Endothelial cell of umbilical vein (primary cell): ENCODE measurements at regions not wholly inside any gene's neighbourhood (a gene's known extent, or its start where the extent isn't known, plus 50 kb on each side); places are given as distances from the start of the nearest gene placed in this dataset.

ENCODE experiments used
- BruUV-seq: library from RNA; stranded (reverse); fragments of 400-500 nt; replicated peaks from 2 replicates; lab custom pipeline; 2021; lab: Mats Ljungman, UMichigan
- CTCF ChIA-PET: fragments of 300-600, 350-600 bp; sonication (Branson Sonifier 250); formaldehyde crosslinking; loops from one replicate; lab custom pipeline; 2021; ENCODE audit warnings: antibody characterized with exemption, inconsistent platforms; lab: Charles Lee
- POLR2A ChIA-PET: fragments of 300-600, 350-600 bp; sonication (Branson Sonifier 250); formaldehyde crosslinking; loops from one replicate; lab custom pipeline; 2021; ENCODE audit warnings: antibody characterized with exemption, inconsistent platforms; lab: Charles Lee
- DNase-seq: peaks from one replicate; pipeline ENCODE4 v3.0.0-alpha.2; 2011; ENCODE audit warnings: low read depth, low spot score
- FAIRE-seq: peaks from 2 replicates; lab custom pipeline; 2011; peaks lifted over from hg19 to GRCh38; lab: Jason Lieb, UNC
- H2AFZ ChIP-seq: 2 replicates; pipeline ENCODE4 v1.6.0; 2012; ENCODE audit warnings: low read depth, low read length, control low read depth, inconsistent platforms
- H3K27ac ChIP-seq: 2 replicates; pipeline ENCODE4 v1.5.1; 2011; ENCODE audit warnings: low read depth, mild to moderate bottlenecking, control low read depth, low read length, moderate library complexity; ENCODE audit not compliant: insufficient read depth
- H3K27me3 ChIP-seq, 2 experiments: 2 replicates each; pipeline versions ENCODE4 v1.6.0 to v1.6.1; 2011; ENCODE audit warnings: low read length in 2 of 2, mixed read lengths in 1 of 2; ENCODE audit not compliant: control insufficient read depth in 2 of 2, insufficient read depth in 2 of 2
- H3K36me3 ChIP-seq, 2 experiments: 2 replicates in 1 of 2; 3 replicates in 1 of 2; pipeline ENCODE4 v1.5.1; 2011; ENCODE audit warnings: low read length in 2 of 2, mild to moderate bottlenecking in 1 of 2, moderate library complexity in 1 of 2; ENCODE audit not compliant: control insufficient read depth in 2 of 2, insufficient read depth in 2 of 2; ENCODE audit errors: extremely low read depth in 1 of 2
- H3K4me1 ChIP-seq: 3 replicates; pipeline ENCODE4 v1.5.1; 2011; ENCODE audit warnings: mild to moderate bottlenecking, low read length; ENCODE audit not compliant: control insufficient read depth, insufficient read depth; ENCODE audit errors: extremely low read depth
- H3K4me2 ChIP-seq: 2 replicates; pipeline ENCODE4 v1.6.1; 2011; ENCODE audit warnings: low read length, control low read depth, mixed read lengths; ENCODE audit not compliant: insufficient read depth
- H3K4me3 ChIP-seq, 3 experiments: fragments of 200-600 bp in 1 of 3; sonication (generic), shearing (Covaris generic) in 1 of 3; replicated peaks in 1 of 3; 2 replicates each; pipeline ENCODE4 v1.5.1; 2011 to 2016; ENCODE audit warnings: control low read depth in 3 of 3, low read length in 3 of 3, mild to moderate bottlenecking in 2 of 3, inconsistent platforms in 1 of 3, low read depth in 1 of 3, moderate library complexity in 1 of 3; ENCODE audit not compliant: insufficient read depth in 1 of 3
- H3K79me2 ChIP-seq: 2 replicates; pipeline ENCODE4 v1.6.0; 2012; ENCODE audit warnings: low read length, inconsistent platforms; ENCODE audit not compliant: control insufficient read depth, insufficient read depth
- H3K9ac ChIP-seq: replicated peaks from 2 replicates; pipeline ENCODE3; 2011; ENCODE audit warnings: low read length, control low read depth; ENCODE audit not compliant: insufficient read depth; ENCODE audit errors: extremely low read depth
- H3K9me1 ChIP-seq: replicated peaks from 3 replicates; pipeline ENCODE4 v1.6.0; 2011; ENCODE audit warnings: mild to moderate bottlenecking, low read length; ENCODE audit not compliant: control insufficient read depth, insufficient read depth; ENCODE audit errors: extremely low read depth
- H3K9me3 ChIP-seq: replicated peaks from 2 replicates; pipeline ENCODE4 v1.5.1; 2012; ENCODE audit warnings: low read length, inconsistent platforms; ENCODE audit not compliant: control insufficient read depth, insufficient read depth
- H4K20me1 ChIP-seq: replicated peaks from 2 replicates; pipeline ENCODE3; 2011; ENCODE audit warnings: mild to moderate bottlenecking, low read length; ENCODE audit not compliant: control insufficient read depth, insufficient read depth; ENCODE audit errors: extremely low read depth
- CTCF ChIP-seq, 2 donors: IDR thresholded peaks; 1 replicate in 1 of 2; 2 replicates in 1 of 2; pipeline ENCODE4 v1.5.1; 2011; ENCODE audit warnings: low read length in 2 of 2, mild to moderate bottlenecking in 2 of 2, moderate library complexity in 2 of 2, control low read depth in 1 of 2, inconsistent platforms in 1 of 2, low read depth in 1 of 2; ENCODE audit not compliant: insufficient read depth in 1 of 2; ENCODE audit errors: extremely low read depth in 1 of 2
- EZH2 ChIP-seq: IDR thresholded peaks from 2 replicates; pipeline ENCODE4 v1.6.1; 2012; ENCODE audit warnings: borderline replicate concordance, low read depth, mild to moderate bottlenecking, moderate library complexity, low read length, inconsistent platforms; ENCODE audit not compliant: severe bottlenecking
- FOS ChIP-seq: IDR thresholded peaks from 2 replicates; pipeline ENCODE4 v1.6.1; 2011; ENCODE audit warnings: mild to moderate bottlenecking, low read length, moderate library complexity, borderline replicate concordance; ENCODE audit not compliant: insufficient read depth
- GATA2 ChIP-seq: IDR thresholded peaks from 2 replicates; pipeline ENCODE4 v1.7.0; 2011; ENCODE audit warnings: low read depth, mild to moderate bottlenecking, moderate library complexity, mixed read lengths, low read length; ENCODE audit not compliant: insufficient read length, insufficient read depth
- JUN ChIP-seq: IDR thresholded peaks from 2 replicates; pipeline ENCODE4 v1.6.1; 2011; ENCODE audit warnings: borderline replicate concordance, low read depth; ENCODE audit not compliant: insufficient read length, insufficient read depth
- MAX ChIP-seq: IDR thresholded peaks from 2 replicates; pipeline ENCODE4 v1.6.1; 2011; ENCODE audit not compliant: insufficient read depth, insufficient read length
- MYC ChIP-seq: IDR thresholded peaks from one replicate; pipeline ENCODE4 v1.6.1; 2011; ENCODE audit warnings: mild to moderate bottlenecking, low read depth, low read length
- POLR2A ChIP-seq: IDR thresholded peaks from 2 replicates; pipeline ENCODE4 v1.6.1; 2012; ENCODE audit warnings: low read depth, mild to moderate bottlenecking, control low read depth, low read length
- POLR2AphosphoS5 ChIP-seq: IDR thresholded peaks from 2 replicates; pipeline ENCODE4 v1.6.1; 2012; ENCODE audit warnings: low read depth, mild to moderate bottlenecking, control low read depth, low read length, moderate library complexity; ENCODE audit not compliant: insufficient read depth
- dilution Hi-C: fragments of 300-500 bp; cut with MboI; formaldehyde crosslinking; loops from one replicate; pipeline ENCODE4 v1.15.0; 2019; ENCODE audit warnings: low sequenced_read_pairs; ENCODE audit not compliant: extremely low pct_ligation_motif_present
- intact Hi-C: fragments of 100-400 bp; cut with micrococcal nuclease; formaldehyde crosslinking; loops from one replicate; pipeline ENCODE4 v1.10.0; 2022

GRCh38 chr12:97899956-97900355, 437.4 kb downstream of the RMST start:
- DNase-seq: no peak
- no peak overlapping the region for H3K4me2 ChIP-seq
- dilution Hi-C loops: no loop called here
- no peaks in the 10 kb centered on the region for H3K9me3 ChIP-seq
- FAIRE-seq: no peak
- H3K9ac ChIP-seq: no peak overlapping the region
- H3K79me2 ChIP-seq: no peaks in the 10 kb centered on the region
- no peaks in the 10 kb centered on the region for H3K27me3 ChIP-seq
- H3K4me1 ChIP-seq: no peaks in the 10 kb centered on the region
- intact Hi-C loops: no loop called here
- H3K36me3 ChIP-seq: no peaks in the 10 kb centered on the region
- ChIA-PET POLR2A (no interaction called here), CTCF (no interaction called here)
- H3K27ac ChIP-seq: no peak overlapping the region
- no peaks in the 10 kb centered on the region for H4K20me1 ChIP-seq
- TF ChIP-seq CTCF (IDR thresholded peaks at IDR 0.05; ENCODE audit: extremely low read depth in 1 of 2, insufficient read depth in 1 of 2, low read depth in 1 of 2, low read length in 2 of 2): no peak
- no peak for TF ChIP-seq FOS
- TF ChIP-seq JUN: no peak
- no peak for TF ChIP-seq MAX
- no peak for TF ChIP-seq POLR2A
- no peak for TF ChIP-seq GATA2
- TF ChIP-seq POLR2AphosphoS5: no peak
- no peak for TF ChIP-seq MYC
- no peak for TF ChIP-seq EZH2
- no peak overlapping the region for H3K4me3 ChIP-seq
- H3K9me1 ChIP-seq: no peaks in the 10 kb centered on the region
- no TSS peak for BruUV-seq
- H2AFZ ChIP-seq: no peak overlapping the region
